Mucosa of descending colon (tissue), 3 donors: ENCODE measurements at regions not wholly inside any gene's neighbourhood (a gene's known extent, or its start where the extent isn't known, plus 50 kb on each side); places are given as distances from the start of the nearest gene placed in this dataset.

ENCODE experiments used
- ATAC-seq: fragments of 200-7000 bp; cut with Tn5 transposase; one replicate; pipeline ENCODE4 v1.9.1; 2020; ENCODE audit warnings: mild to moderate bottlenecking, moderate library complexity
- DNase-seq, 3 donors: peaks; one replicate each; pipeline ENCODE4 v3.0.0-alpha.2; 2020
- H3K36me3 ChIP-seq: fragments of 200-600 bp; one replicate; pipeline ENCODE4 v1.8.0; 2021; ENCODE audit warnings: low read depth, mild to moderate bottlenecking
- H3K4me1 ChIP-seq: fragments of 200-600 bp; one replicate; pipeline ENCODE4 v1.8.0; 2021; ENCODE audit warnings: low read depth, mild to moderate bottlenecking
- H3K4me3 ChIP-seq: fragments of 200-600 bp; one replicate; pipeline ENCODE4 v1.8.0; 2021; ENCODE audit warnings: mild to moderate bottlenecking
- H3K9me3 ChIP-seq: fragments of 200-600 bp; one replicate; pipeline ENCODE4 v1.8.0; 2021; ENCODE audit warnings: mild to moderate bottlenecking
- CTCF ChIP-seq: fragments of 200-600 bp; IDR thresholded peaks from one replicate; pipeline ENCODE4 v1.8.0; 2022; ENCODE audit warnings: antibody characterized with exemption, mild to moderate bottlenecking
- intact Hi-C, 2 donors: fragments of 100-400 bp; cut with DNase I in 1 of 2; cut with micrococcal nuclease in 1 of 2; formaldehyde crosslinking; loops; one replicate each; pipeline versions ENCODE4 v1.11.0 to v1.11.1; 2022; cut with DNase I, micrococcal nuclease
- donor health status: DM: no; HTN: no; CAD: no; lungs with moderate emphysema.
- donor health status: DM: no; HTN: no; CAD: no.
- donor health status: DM: no; HTN: yes; CAD: no.

DNA sequence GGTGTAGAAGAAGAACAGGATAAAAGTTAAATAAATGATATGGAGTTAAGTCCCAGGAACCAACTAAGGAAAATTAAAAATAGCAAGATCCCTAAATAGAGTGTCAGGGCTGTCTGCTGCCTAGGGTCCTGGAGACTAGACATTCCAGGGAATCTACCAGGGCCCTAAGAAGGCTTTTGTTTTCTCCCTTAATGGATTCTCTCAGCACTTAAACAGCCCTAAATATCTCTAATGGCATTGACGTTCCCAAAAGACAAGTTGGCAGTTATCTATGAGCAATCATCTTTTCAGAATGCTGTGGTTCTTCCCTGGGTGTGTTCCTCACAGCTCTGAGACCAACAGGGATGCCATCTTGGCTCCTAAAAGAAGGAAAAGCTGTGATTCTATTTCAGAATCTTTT, 616.3 kb downstream of the EPHA4 start:
- intact Hi-C loops = no loop called here
- no peak for TF ChIP-seq CTCF
- H3K36me3 ChIP-seq = no peaks in the 10 kb centered on the region
- DNase-seq (no peak), ATAC-seq (no peak)
- no peaks in the 10 kb centered on the region for H3K9me3 ChIP-seq
- no peak overlapping the region for H3K4me3 ChIP-seq
- H3K4me1 ChIP-seq = no peaks in the 10 kb centered on the region

- intact Hi-C loops = no loop called here
Observed at GRCh38 chr2:220956429-220956828, 615.7 kb downstream of the EPHA4 start.

GRCh38 chr2:220959391-220959802, 612.7 kb downstream of the EPHA4 start:
- TF ChIP-seq CTCF = no peak
- DNase-seq = peak in 1 of 3 donors; percentile 3
- Histone ChIP-seq H3K4me1 (no peaks in the 10 kb centered on the region), H3K9me3 (no peaks in the 10 kb centered on the region), H3K36me3 (no peaks in the 10 kb centered on the region), H3K4me3 (no peak overlapping the region)
- no peak for ATAC-seq
- intact Hi-C loops = no loop called here

More at GRCh38 chr2:220956429-220956828, 615.7 kb downstream of the EPHA4 start:
- Histone ChIP-seq H3K9me3 (no peaks in the 10 kb centered on the region), H3K4me3 (no peak overlapping the region), H3K36me3 (no peaks in the 10 kb centered on the region), H3K4me1 (no peaks in the 10 kb centered on the region)
- no peak for DNase-seq
- ATAC-seq = no peak
- TF ChIP-seq CTCF = no peak

GRCh38 chr2:220961143-220961860, 610.8 kb downstream of the EPHA4 start:
- ATAC-seq (no peak), DNase-seq (no peak)
- no peak for TF ChIP-seq CTCF
- intact Hi-C loops = no loop called here
- H3K36me3 ChIP-seq = no peaks in the 10 kb centered on the region
- no peak overlapping the region for H3K4me3 ChIP-seq
- H3K4me1 ChIP-seq = no peaks in the 10 kb centered on the region
- no peaks in the 10 kb centered on the region for H3K9me3 ChIP-seq

DNA sequence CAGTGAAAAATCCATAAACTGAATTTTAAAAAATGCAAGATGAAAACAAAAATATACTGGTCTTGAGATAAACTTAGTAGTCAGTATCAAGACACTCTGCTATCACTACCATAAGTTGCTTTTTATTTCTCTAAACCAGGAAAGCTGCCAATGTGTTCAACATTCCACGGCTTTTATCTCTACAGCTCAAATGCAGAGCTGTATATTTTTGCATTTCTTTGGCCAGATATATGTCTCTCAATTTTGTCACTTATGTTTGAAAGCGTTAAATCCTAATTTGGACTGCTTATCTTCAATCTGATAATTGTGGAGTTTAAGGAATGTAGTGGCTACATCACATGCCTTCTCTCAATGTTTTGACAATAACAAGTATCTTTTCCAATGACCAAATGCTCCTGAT, 609.5 kb downstream of the EPHA4 start:
- H3K4me3 ChIP-seq = no peak overlapping the region
- H3K36me3 ChIP-seq = no peaks in the 10 kb centered on the region
- intact Hi-C loops = no loop called here
- TF ChIP-seq CTCF = no peak
- DNase-seq (no peak), ATAC-seq (no peak)
- H3K9me3 ChIP-seq = no peaks in the 10 kb centered on the region
- H3K4me1 ChIP-seq = no peaks in the 10 kb centered on the region

DNA sequence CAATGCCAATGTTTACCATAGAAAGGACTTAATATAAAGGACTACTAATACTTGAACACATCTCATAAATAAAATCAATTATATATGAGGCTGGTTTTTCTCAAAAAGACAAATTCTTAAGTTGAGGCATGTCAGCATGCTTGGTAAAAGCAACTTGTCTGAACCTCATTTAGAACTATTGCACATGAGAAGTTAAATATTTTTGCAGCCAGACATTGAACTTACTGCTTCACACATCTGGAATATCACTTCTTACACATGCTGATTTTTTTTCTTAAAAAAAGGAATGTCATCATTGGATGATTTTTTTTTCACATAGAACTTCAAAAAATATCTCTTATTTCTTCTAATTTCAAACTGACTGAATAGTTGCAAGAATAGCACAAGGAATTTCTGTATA, 609.0 kb downstream of the EPHA4 start:
- no peak for DNase-seq
- intact Hi-C loops = no loop called here
- H3K36me3 ChIP-seq = no peaks in the 10 kb centered on the region
- H3K4me3 ChIP-seq = no peak overlapping the region
- no peak for ATAC-seq
- no peak for TF ChIP-seq CTCF
- no peaks in the 10 kb centered on the region for H3K9me3 ChIP-seq
- no peaks in the 10 kb centered on the region for H3K4me1 ChIP-seq
